CD4-positive, alpha-beta T cell treated with Interleukin-12 subunit alpha and Interleukin-12 subunit beta, for 1 hour (primary cell): ENCODE measurements at regions not wholly inside any gene's neighbourhood (a gene's known extent, or its start where the extent isn't known, plus 50 kb on each side); places are given as distances from the start of the nearest gene placed in this dataset.
"Not testable (repeated sequence)": the region's sequence is repeated elsewhere in the genome, so short reads cannot be mapped to it uniquely, and the experiment has no call there.

ENCODE experiments used
- DNase-seq: peaks from one replicate; pipeline ENCODE4 v3.0.0-alpha.2; 2020

GRCh38 chr9:63450836-63451235, 1834.2 kb downstream of the FOXD4L5 start:
- peak; percentile 6 for DNase-seq

DNA sequence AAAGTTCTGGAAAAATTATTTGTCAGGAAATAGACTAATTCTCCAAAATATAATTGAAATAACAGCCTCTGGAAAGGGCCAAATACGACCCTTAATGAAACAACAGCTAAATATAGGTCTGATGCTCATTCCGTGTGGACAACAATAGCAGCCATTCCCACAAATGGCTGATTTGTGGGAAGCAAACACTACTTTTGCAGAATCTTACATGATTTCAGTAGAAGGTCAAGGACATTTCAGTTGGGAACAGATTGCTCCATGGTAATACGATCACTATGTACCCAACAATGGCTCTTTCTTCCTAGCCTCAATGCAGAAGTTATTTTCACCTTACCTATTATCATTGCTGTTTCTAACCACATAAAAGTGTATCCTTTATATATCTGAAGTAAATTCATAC, 1859.9 kb downstream of the FOXD4L5 start:
- not testable (repeated sequence) for DNase-seq

DNA sequence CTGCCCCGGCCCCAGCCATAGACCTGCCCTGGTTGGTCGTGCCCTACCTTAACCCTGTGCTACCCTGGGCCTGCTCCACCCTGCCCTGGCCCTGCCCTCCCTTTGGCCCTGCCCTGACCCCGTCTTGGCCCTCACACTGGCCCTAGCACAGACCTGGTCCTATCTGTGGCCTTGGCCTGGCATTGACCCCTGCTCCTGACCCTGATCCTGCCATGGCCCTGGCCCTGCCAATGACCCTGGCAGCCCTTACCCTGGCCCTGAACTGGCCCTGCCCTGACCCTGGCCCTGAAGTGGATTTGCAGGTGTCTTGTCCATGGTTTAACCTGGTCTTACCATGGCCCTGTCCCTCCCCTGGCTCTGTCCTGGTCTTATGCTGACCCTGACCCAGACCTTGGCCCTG, 1894.1 kb downstream of the FOXD4L5 start:
- DNase-seq, result not testable (repeated sequence)

DNA sequence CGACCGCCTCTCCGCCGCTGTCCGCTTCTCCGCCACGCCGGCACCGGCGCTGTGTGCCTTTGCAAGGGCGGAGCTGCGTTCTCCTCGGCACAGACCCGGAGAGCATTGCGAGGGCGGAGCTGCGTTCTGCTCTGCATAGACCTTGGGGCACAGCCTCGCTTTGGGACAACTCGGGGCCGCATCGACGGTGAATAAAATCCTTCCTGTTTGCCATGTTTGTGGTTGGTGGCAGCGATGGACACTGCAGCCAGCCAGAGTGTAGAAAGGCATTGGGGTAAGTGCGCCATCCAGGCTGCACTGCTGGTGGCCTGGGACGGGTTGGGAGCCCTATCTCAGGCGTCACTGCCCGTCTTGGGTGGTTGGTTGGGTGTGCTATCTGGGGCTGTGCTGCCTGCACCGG, 1899.5 kb downstream of the FOXD4L5 start:
- DNase-seq, result not testable (repeated sequence)

GRCh38 chr9:63379864-63380263, 1905.1 kb downstream of the FOXD4L5 start:
- DNase-seq, result not testable (repeated sequence)

DNA sequence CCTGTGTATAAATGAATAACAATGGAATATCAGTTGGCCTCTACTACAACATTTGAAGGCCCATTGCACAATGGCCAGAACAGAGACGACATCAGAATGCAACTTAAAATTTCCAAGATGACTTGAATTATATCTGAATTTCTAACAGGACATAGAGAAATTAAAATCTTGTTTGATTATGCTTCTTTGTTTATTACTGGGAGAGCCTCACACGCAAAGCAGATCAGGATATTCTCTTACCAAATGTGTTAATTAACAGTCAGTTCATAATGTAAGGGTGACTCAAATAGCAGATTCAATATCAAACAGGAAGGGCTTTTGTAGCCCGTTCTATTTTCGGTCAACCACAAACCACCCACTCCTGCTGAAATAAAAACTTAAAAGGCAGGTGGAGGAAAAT, 1930.8 kb downstream of the FOXD4L5 start:
- peak; percentile 8 for DNase-seq

- not testable (repeated sequence) for DNase-seq
Measured at GRCh38 chr9:63347347-63347746, 1937.7 kb downstream of the FOXD4L5 start.

- DNase-seq, result peak; percentile 36
Measured at GRCh38 chr9:63346310-63347048, 1938.5 kb downstream of the FOXD4L5 start.

DNA sequence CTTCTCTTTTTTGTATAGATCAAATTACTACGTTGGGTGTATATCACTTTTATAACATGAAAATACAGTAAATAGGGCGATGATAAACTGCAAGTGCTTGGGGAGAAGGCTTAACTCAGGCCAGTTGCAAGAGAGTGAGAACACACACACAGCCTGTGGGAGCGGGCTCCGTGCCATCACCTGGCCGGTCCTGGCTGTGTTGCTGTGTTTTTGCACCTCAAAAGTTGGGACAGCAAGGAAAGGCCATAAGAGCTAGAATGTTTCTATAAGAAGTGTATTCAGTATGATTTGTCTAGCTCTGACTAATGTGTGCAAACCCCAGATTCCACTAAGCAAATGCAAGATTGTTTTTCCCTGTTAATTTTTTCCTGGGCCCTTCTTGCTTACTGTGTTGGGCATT, 1940.6 kb downstream of the FOXD4L5 start:
- not testable (repeated sequence) for DNase-seq

- not testable (repeated sequence) for DNase-seq
Measured at GRCh38 chr9:63342528-63342927, 1942.5 kb downstream of the FOXD4L5 start.

GRCh38 chr9:63337899-63338604, 1947.0 kb downstream of the FOXD4L5 start:
- DNase-seq, result peak; percentile 23

GRCh38 chr9:63335286-63335685, 1949.7 kb downstream of the FOXD4L5 start:
- DNase-seq, result not testable (repeated sequence)

- not testable (repeated sequence) for DNase-seq
Measured at GRCh38 chr9:63334187-63334586, 1950.8 kb downstream of the FOXD4L5 start.

DNA sequence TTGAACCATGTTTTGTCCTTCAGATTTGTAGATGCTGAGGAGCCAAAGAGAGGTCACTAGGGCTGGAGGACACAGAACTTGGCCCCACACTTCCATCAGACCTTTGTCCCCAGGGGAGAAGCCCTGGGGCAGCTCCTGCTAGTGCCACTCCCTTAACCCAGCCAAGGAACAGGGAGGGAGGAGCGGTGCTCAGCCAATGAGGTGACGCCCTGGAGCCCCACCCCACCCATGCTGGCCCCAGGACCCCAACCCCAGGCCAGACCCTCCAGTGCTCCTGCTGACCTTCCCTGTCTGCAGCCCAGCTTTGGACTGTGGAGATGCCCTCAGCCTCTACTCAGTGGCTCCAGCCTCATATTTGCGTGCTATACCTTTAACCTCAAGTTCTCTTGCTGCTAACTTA, 1951.9 kb downstream of the FOXD4L5 start:
- DNase-seq, result not testable (repeated sequence)

DNA sequence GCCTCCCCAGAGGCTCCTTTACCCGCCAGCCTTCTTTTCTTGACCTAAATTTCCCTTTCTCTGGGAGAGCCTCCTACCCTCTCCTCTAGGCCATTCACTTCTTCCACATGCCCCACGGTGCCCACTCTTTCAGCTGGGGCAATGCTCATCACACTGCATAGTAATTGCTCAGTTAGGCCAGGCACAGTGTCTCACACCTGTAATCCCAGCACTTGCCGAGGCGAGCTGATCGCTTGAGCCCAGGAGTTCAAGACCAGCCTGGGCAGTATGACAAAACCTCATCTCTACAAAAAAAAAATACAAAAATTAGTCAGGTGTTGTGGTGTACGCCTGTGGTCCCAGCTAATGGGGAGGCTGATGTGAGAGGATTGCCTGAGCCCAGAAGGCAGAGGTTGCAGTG, 1956.7 kb downstream of the FOXD4L5 start:
- not testable (repeated sequence) for DNase-seq

- DNase-seq, result not testable (repeated sequence)
Measured at GRCh38 chr9:63327211-63327610, 1957.8 kb downstream of the FOXD4L5 start.

DNA sequence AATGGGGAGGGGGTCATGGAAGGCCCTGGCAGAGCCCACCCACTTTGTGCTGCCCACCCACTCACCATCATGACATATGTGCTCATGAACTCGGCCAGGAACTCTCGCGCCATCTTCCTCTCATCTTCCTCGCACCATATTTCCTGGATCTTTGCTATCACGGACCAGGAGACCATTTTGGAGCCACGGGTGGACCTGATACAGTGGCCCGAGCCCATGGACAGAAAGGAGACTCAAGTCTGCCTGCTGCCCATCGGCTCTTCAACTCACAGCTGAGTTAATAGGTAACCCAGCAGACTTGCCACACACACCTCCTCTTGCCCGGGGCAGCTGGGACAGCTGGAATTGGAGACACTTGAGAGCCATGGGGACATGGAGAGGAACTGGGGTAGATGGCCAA, 1958.3 kb downstream of the FOXD4L5 start:
- DNase-seq, result not testable (repeated sequence)

DNA sequence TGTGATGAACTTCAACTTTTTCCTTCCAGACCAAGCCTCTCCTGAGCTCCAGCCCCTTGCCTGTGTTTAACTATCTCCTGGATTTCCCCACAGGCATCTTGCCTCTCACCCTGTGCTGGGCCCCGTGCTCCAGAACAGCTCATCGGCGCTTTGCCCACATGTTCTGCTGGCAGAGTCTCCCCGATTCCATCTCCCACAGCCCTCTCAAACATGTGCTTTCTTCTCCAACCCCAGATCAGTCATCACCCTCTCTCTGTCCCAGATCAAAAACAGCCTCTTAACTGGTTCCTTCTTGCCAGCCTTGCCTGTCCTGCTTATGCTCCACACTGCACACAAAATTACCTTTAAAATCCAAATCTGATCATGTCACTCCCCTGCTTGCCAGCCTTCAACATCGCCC, 1959.3 kb downstream of the FOXD4L5 start:
- not testable (repeated sequence) for DNase-seq

DNA sequence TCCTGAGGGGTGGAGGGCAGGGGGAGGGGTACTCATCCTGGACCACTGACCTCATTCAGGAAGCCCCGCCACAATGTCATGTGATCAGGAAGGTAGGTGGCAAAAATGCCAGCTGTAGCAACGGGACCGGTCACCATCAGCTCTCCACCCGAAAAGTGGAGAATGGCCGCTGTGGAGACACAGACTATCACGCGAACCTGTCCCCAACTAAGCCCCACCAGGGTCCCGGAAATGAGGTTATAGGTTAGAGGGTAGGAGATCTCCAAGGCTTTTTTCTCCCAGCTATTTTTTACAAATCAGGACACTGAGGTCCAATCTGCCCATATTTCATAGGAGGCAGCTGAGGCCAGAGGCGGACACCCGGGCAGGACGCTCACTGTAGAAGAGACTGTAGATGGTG, 1966.9 kb downstream of the FOXD4L5 start:
- not testable (repeated sequence) for DNase-seq

- DNase-seq, result not testable (repeated sequence)
Measured at GRCh38 chr9:63315387-63315786, 1969.6 kb downstream of the FOXD4L5 start.

- not testable (repeated sequence) for DNase-seq
Measured at GRCh38 chr9:63296848-63297247, 1988.2 kb downstream of the FOXD4L5 start.

- not testable (repeated sequence) for DNase-seq
Measured at GRCh38 chr9:63296366-63296765, 1988.6 kb downstream of the FOXD4L5 start.

DNA sequence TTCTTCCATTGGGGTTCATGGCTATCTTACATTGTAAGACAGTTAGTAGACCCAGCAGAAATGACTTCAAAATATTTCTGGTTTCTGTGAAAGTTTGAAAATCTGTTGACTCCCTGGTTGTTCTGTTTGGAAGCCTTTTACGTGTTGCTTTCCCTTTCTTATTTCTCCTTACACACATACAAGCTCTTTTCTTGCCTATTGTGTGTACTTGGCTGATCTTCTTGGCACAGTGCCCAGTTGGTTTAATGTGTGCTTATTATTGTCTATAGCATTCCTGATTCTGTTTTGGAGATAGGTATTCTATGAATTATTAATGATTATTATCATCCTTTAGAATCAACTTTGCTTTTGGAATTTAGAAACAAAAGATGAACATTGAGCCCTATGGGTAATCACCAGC, 1995.0 kb downstream of the FOXD4L5 start:
- DNase-seq, result not testable (repeated sequence)
